HCT116 (cell line): ENCODE measurements at regions not wholly inside any gene's neighbourhood (a gene's known extent, or its start where the extent isn't known, plus 50 kb on each side); places are given as distances from the start of the nearest gene placed in this dataset.
"Not testable (repeated sequence)": the region's sequence is repeated elsewhere in the genome, so short reads cannot be mapped to it uniquely, and the experiment has no call there.

Source experiments
- ATAC-seq: fragments of 200-7000 bp; cut with Tn5 transposase; 2 replicates; pipeline ENCODE4 v1.9.1; 2020; ENCODE audit warnings: mild to moderate bottlenecking, moderate library complexity
- BruUV-seq: library from RNA; stranded (reverse); fragments of 400-500 nt; replicated peaks from 2 replicates; lab custom pipeline; 2021; lab: Mats Ljungman, UMichigan
- CTCF ChIA-PET: fragments of 300-600 bp; sonication (Branson Sonifier 250); formaldehyde crosslinking; loops from one replicate; lab custom pipeline; 2021; ENCODE audit warnings: antibody characterized with exemption; lab: Charles Lee
- POLR2A ChIA-PET: fragments of 300-600, 350-600 bp; sonication (Branson Sonifier 250); formaldehyde crosslinking; loops from one replicate; lab custom pipeline; 2021; ENCODE audit warnings: antibody characterized with exemption; lab: Charles Lee
- RAD21 ChIA-PET, 2 experiments: fragments of 300-600 bp; sonication (Branson Sonifier 250); formaldehyde crosslinking; loops; one replicate each; lab custom pipeline; 2023; ENCODE audit warnings: low total read pairs in 2 of 2; ENCODE audit not compliant: uncharacterized antibody in 2 of 2, unreplicated experiment in 2 of 2, low non-redundant PET in 1 of 2; lab: Charles Lee
- DNase-seq: peaks from one replicate; pipeline ENCODE4 v3.0.0-alpha.2; 2010; ENCODE audit warnings: low read depth, low spot score
- H2AFZ ChIP-seq: fragments of 200-600 bp; shearing (Covaris generic), sonication (generic); 2 replicates; pipeline ENCODE4 v1.6.1; 2017; ENCODE audit warnings: low read depth, mixed run types, mixed read lengths, antibody characterized with exemption, low read length; ENCODE audit not compliant: poor library complexity, severe bottlenecking
- H3K27ac ChIP-seq: 2 replicates; pipeline ENCODE4 v1.5.1; 2012; ENCODE audit warnings: low read depth, low read length
- H3K27me3 ChIP-seq: fragments of 200-600 bp; sonication (generic); 2 replicates; pipeline ENCODE4 v1.6.1; 2016; ENCODE audit warnings: mixed run types, low read length, mixed read lengths; ENCODE audit not compliant: insufficient read depth
- H3K36me3 ChIP-seq, 2 experiments: fragments of 200-500 bp in 1 of 2; fragments of 200-600 bp in 1 of 2; sonication (Bioruptor generic) in 1 of 2; sonication (generic) in 1 of 2; 2 replicates each; pipeline versions ENCODE4 v1.5.1 to v1.6.1; 2014 to 2016; ENCODE audit warnings: low read length in 2 of 2, inconsistent platforms in 1 of 2, mixed read lengths in 1 of 2, mixed run types in 1 of 2; ENCODE audit not compliant: insufficient read depth in 2 of 2, control insufficient read depth in 1 of 2
- H3K4me1 ChIP-seq, 2 experiments: fragments of 200-600 bp in 1 of 2; sonication (generic) in 1 of 2; 2 replicates each; pipeline versions ENCODE4 v1.5.1 to v1.6.1; 2012 to 2017; ENCODE audit warnings: low read length in 2 of 2, inconsistent platforms in 1 of 2, mild to moderate bottlenecking in 1 of 2, mixed read lengths in 1 of 2, mixed run types in 1 of 2, moderate library complexity in 1 of 2; ENCODE audit not compliant: insufficient read depth in 2 of 2, control insufficient read depth in 1 of 2
- H3K4me2 ChIP-seq: fragments of 200-600 bp; sonication (generic); 2 replicates; pipeline ENCODE4 v1.6.1; 2017; ENCODE audit warnings: mixed run types, low read length, mixed read lengths
- H3K4me3 ChIP-seq, 2 experiments: fragments of 200-600 bp in 1 of 2; sonication (generic) in 1 of 2; replicated peaks in 1 of 2; 2 replicates each; pipeline ENCODE4 v1.5.1; 2011 to 2016; ENCODE audit warnings: low read length in 2 of 2, control low read depth in 1 of 2, low read depth in 1 of 2, mild to moderate bottlenecking in 1 of 2, mixed read lengths in 1 of 2, mixed run types in 1 of 2
- H3K79me2 ChIP-seq: fragments of 200-600 bp; sonication (generic); 2 replicates; pipeline ENCODE4 v1.6.1; 2017; ENCODE audit warnings: mild to moderate bottlenecking, mixed run types, low read length, moderate library complexity, mixed read lengths; ENCODE audit not compliant: insufficient read depth
- H3K9ac ChIP-seq: fragments of 200-600 bp; sonication (generic); 2 replicates; pipeline ENCODE4 v1.6.1; 2016; ENCODE audit warnings: low read length, mixed read lengths
- H3K9me2 ChIP-seq: fragments of 200-600 bp; sonication (generic), shearing (Covaris generic); 2 replicates; pipeline ENCODE4 v1.6.1; 2017; ENCODE audit warnings: mixed run types, mild to moderate bottlenecking, moderate library complexity; ENCODE audit not compliant: insufficient read depth
- H3K9me3 ChIP-seq, 2 experiments: fragments of 200-500 bp in 1 of 2; fragments of 200-600 bp in 1 of 2; sonication (Bioruptor generic) in 1 of 2; sonication (generic) in 1 of 2; 2 replicates each; pipeline ENCODE4 v1.6.1; 2014 to 2017; ENCODE audit warnings: low read length in 2 of 2, mixed read lengths in 2 of 2, inconsistent platforms in 1 of 2, low read depth in 1 of 2, mild to moderate bottlenecking in 1 of 2, mixed run types in 1 of 2, moderate library complexity in 1 of 2; ENCODE audit not compliant: control insufficient read depth in 1 of 2, insufficient read depth in 1 of 2
- H4K20me1 ChIP-seq: fragments of 200-600 bp; sonication (generic), shearing (Covaris generic); 2 replicates; pipeline ENCODE4 v1.6.1; 2017; ENCODE audit warnings: mixed run types, mild to moderate bottlenecking, moderate library complexity; ENCODE audit not compliant: insufficient read depth
- ATF3 ChIP-seq: IDR thresholded peaks from 2 replicates; pipeline ENCODE4 v1.6.1; 2012
- CTCF ChIP-seq, 3 experiments: fragments of 200-600 bp in 1 of 3; sonication (generic) in 1 of 3; IDR thresholded peaks in 2 of 3; conservative IDR thresholded peaks in 1 of 3; 2 replicates each; pipeline ENCODE4 v1.5.1; 2012 to 2017; ENCODE audit warnings: low read depth in 2 of 3, low read length in 2 of 3, antibody characterized with exemption in 1 of 3, borderline replicate concordance in 1 of 3, control low read depth in 1 of 3, mild to moderate bottlenecking in 1 of 3, mixed read lengths in 1 of 3, mixed run types in 1 of 3, moderate library complexity in 1 of 3; ENCODE audit not compliant: insufficient read depth in 1 of 3
- EGR1 ChIP-seq: IDR thresholded peaks from 2 replicates; pipeline ENCODE4 v1.6.1; 2012; ENCODE audit warnings: low read depth
- EZH2 ChIP-seq: fragments of 200-600 bp; sonication (generic); IDR thresholded peaks from 2 replicates; pipeline ENCODE4 v1.6.1; 2017; ENCODE audit warnings: antibody characterized with exemption, mixed run types
- FOSL1 ChIP-seq: IDR thresholded peaks from 2 replicates; pipeline ENCODE4 v1.6.1; 2012; ENCODE audit warnings: low read depth
- JUND ChIP-seq: IDR thresholded peaks from 2 replicates; pipeline ENCODE4 v1.6.1; 2012
- REST ChIP-seq: IDR thresholded peaks from 2 replicates; pipeline ENCODE4 v1.6.1; 2012; ENCODE audit warnings: low read depth
- SIN3A ChIP-seq: IDR thresholded peaks from 2 replicates; pipeline ENCODE4 v1.6.1; 2012; ENCODE audit warnings: low read depth
- SP1 ChIP-seq: IDR thresholded peaks from 2 replicates; pipeline ENCODE4 v1.6.1; 2012; ENCODE audit warnings: low read depth
- SRF ChIP-seq: IDR thresholded peaks from 2 replicates; pipeline ENCODE4 v1.6.1; 2012; ENCODE audit warnings: low read depth
- ZFX ChIP-seq: fragments of 450-650 bp; IDR thresholded peaks from 2 replicates; pipeline ENCODE4 v1.6.1; 2017
- ZNF274 ChIP-seq: fragments of 200-500 bp; sonication (Bioruptor generic); IDR thresholded peaks from 2 replicates; pipeline ENCODE4 v1.6.1; 2014; ENCODE audit warnings: mild to moderate bottlenecking, low read depth, low read length, inconsistent platforms
- intact Hi-C: fragments of 100-400 bp; cut with micrococcal nuclease; formaldehyde crosslinking; loops from 2 replicates; pipeline ENCODE4 v1.10.0; 2022

- ChIA-PET RAD21 (no interaction called here), POLR2A (no interaction called here), CTCF (no interaction called here)
- H3K9me2 ChIP-seq = no peaks in the 10 kb centered on the region
- H3K4me3 ChIP-seq = no peak overlapping the region
- no TSS peak for BruUV-seq
- no peaks in the 10 kb centered on the region for H3K79me2 ChIP-seq
- H3K4me2 ChIP-seq = no peak overlapping the region
- H3K9ac ChIP-seq = no peak overlapping the region
- intact Hi-C loops = no loop called here
- H3K9me3 ChIP-seq = no peaks in the 10 kb centered on the region
- H4K20me1 ChIP-seq = no peaks in the 10 kb centered on the region
- no peak overlapping the region for H2AFZ ChIP-seq
- no peak overlapping the region for H3K27ac ChIP-seq
- H3K27me3 ChIP-seq = no peaks in the 10 kb centered on the region
- ATAC-seq (no peak), DNase-seq (no peak)
- no peaks in the 10 kb centered on the region for H3K4me1 ChIP-seq
- TF ChIP-seq ATF3 (no peak), FOSL1 (no peak), ZNF274 (no peak), ZFX (no peak), SP1 (no peak), SIN3A (no peak), CTCF (IDR thresholded peaks at IDR 0.05 in 2 of 3, conservative IDR thresholded peaks at IDR 0.05 in 1 of 3; ENCODE audit: borderline replicate concordance in 1 of 3, insufficient read depth in 1 of 3, low read depth in 2 of 3, low read length in 2 of 3) (no peak), EZH2 (no peak), JUND (no peak), REST (no peak), EGR1 (no peak), SRF (no peak)
- TF ChIP-seq, all 23 proteins: peak for 0
- H3K36me3 ChIP-seq = no peaks in the 10 kb centered on the region
These were observed 385.8 kb upstream of the SMIM30 start for GRCh38 chr7:113504142-113504541.

- H3K4me2 ChIP-seq, BruUV-seq, H3K36me3 ChIP-seq, H3K27me3 ChIP-seq, H3K9me3 ChIP-seq, H3K4me3 ChIP-seq, DNase-seq, H3K4me1 ChIP-seq, H3K9ac ChIP-seq, RAD21 ChIA-PET, POLR2A ChIA-PET, intact Hi-C loops, H4K20me1 ChIP-seq, ATAC-seq, H3K9me2 ChIP-seq, H2AFZ ChIP-seq, CTCF ChIA-PET, H3K27ac ChIP-seq, H3K79me2 ChIP-seq: not testable (repeated sequence)
These were observed 378.2 kb upstream of the SMIM30 start for GRCh38 chr7:113496586-113496985.
